Neural progenitor cell (in vitro differentiated cells): ENCODE measurements at regions not wholly inside any gene's neighbourhood (a gene's known extent, or its start where the extent isn't known, plus 50 kb on each side); places are given as distances from the start of the nearest gene placed in this dataset.
"Not testable (repeated sequence)": the region's sequence is repeated elsewhere in the genome, so short reads cannot be mapped to it uniquely, and the experiment has no call there.

Experiments
- DNase-seq: peaks from one replicate; pipeline ENCODE4 v3.0.0-alpha.2; 2016; ENCODE audit warnings: low spot score
- H2AFZ ChIP-seq: fragments of 200-600 bp; sonication (generic); replicated peaks from 2 replicates; pipeline ENCODE4 v1.6.1; 2016; ENCODE audit warnings: antibody characterized with exemption
- H3F3A ChIP-seq: fragments of 200-600 bp; sonication (generic); 2 replicates; pipeline ENCODE4 v1.6.1; 2016; ENCODE audit warnings: antibody characterized with exemption, low read depth
- H3K27ac ChIP-seq: fragments of 200-600 bp; sonication (generic); 2 replicates; pipeline ENCODE4 v1.5.1; 2016; ENCODE audit warnings: mild to moderate bottlenecking
- H3K27me3 ChIP-seq: fragments of 200-600 bp; sonication (generic); 2 replicates; pipeline ENCODE4 v1.6.1; 2016; ENCODE audit warnings: mild to moderate bottlenecking, moderate library complexity
- H3K36me3 ChIP-seq: fragments of 200-600 bp; sonication (generic); 2 replicates; pipeline ENCODE4 v1.5.1; 2016
- H3K4me1 ChIP-seq: fragments of 200-600 bp; sonication (generic); 2 replicates; pipeline ENCODE4 v1.6.1; 2016; ENCODE audit warnings: mixed run types
- H3K4me2 ChIP-seq: fragments of 200-600 bp; sonication (generic); 2 replicates; pipeline ENCODE4 v1.6.1; 2016
- H3K4me3 ChIP-seq: fragments of 200-600 bp; sonication (generic); 2 replicates; pipeline ENCODE4 v1.5.1; 2016
- H3K79me2 ChIP-seq: fragments of 200-600 bp; sonication (generic); 2 replicates; pipeline ENCODE4 v1.6.1; 2016; ENCODE audit warnings: low read depth
- H3K9ac ChIP-seq: fragments of 200-600 bp; sonication (generic); 2 replicates; pipeline ENCODE4 v1.6.1; 2016
- H3K9me3 ChIP-seq: fragments of 200-600 bp; sonication (generic); 2 replicates; pipeline ENCODE4 v1.5.1; 2016; ENCODE audit warnings: low read depth
- H4K20me1 ChIP-seq: fragments of 200-600 bp; sonication (generic); 2 replicates; pipeline ENCODE4 v1.6.1; 2016; ENCODE audit warnings: low read depth
- H3K27ac Mint-ChIP-seq: 3 replicates; pipeline ENCODE4 v1.8.0; 2021; ENCODE audit warnings: mixed read lengths
- H3K27me3 Mint-ChIP-seq: 2 replicates; pipeline ENCODE4 v1.8.0; 2022; ENCODE audit warnings: low read depth, mild to moderate bottlenecking, inconsistent platforms, moderate library complexity, mixed read lengths; ENCODE audit not compliant: insufficient read depth
- H3K36me3 Mint-ChIP-seq: 3 replicates; pipeline ENCODE4 v1.8.0; 2021; ENCODE audit warnings: mixed read lengths
- H3K4me1 Mint-ChIP-seq: 3 replicates; pipeline ENCODE4 v1.8.0; 2021; ENCODE audit warnings: mixed read lengths
- H3K4me3 Mint-ChIP-seq: 3 replicates; pipeline ENCODE4 v1.8.0; 2021; ENCODE audit warnings: mild to moderate bottlenecking, moderate library complexity, mixed read lengths
- H3K9me3 Mint-ChIP-seq: 3 replicates; pipeline ENCODE4 v1.8.0; 2020; ENCODE audit warnings: mixed read lengths
- EZH2 ChIP-seq: fragments of 200-600 bp; sonication (generic); IDR thresholded peaks from 2 replicates; pipeline ENCODE4 v1.6.1; 2017; ENCODE audit warnings: antibody characterized with exemption, mild to moderate bottlenecking, moderate library complexity
- EZH2phosphoT487 ChIP-seq: fragments of 200-600 bp; sonication (generic); IDR thresholded peaks from 2 replicates; pipeline ENCODE4 v1.6.1; 2017; ENCODE audit warnings: antibody characterized with exemption
- TF ChIP-seq, protein P1 (sequence below): fragments of 200-600 bp; sonication (generic); IDR thresholded peaks from 2 replicates; pipeline ENCODE4 v1.5.1; 2017; ENCODE audit warnings: antibody characterized with exemption, mild to moderate bottlenecking

DNA sequence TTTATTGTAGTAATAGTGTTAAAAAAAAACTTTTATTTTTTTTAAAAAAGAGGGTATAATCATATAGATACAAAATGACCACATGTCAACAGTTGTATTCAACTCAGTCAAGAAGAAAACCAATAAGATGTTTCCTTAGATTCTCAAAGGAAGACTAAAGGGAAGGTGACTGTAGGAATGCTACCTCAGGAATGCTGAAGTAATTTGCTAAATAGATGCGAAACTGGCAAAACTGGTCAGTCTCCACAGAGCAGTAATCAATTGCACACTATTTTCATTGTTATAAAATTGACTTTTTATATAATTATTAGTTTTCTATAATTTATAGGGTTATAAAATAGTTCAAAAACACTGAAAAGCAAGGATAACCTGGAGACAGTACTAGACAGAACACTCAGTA is 204.8 kb downstream of the GABRG2 start:
- H2AFZ ChIP-seq = no peak overlapping the region
- no peak overlapping the region for H3K27ac ChIP-seq
- Mint-ChIP-seq H3K4me1 (peaks cover 11% of the 10 kb centered on the region), H3K9me3 (no peaks in the 10 kb centered on the region), H3K4me3 (no peak overlapping the region), H3K27ac (no peak overlapping the region), H3K36me3 (no peaks in the 10 kb centered on the region), H3K27me3 (no peaks in the 10 kb centered on the region)
- peaks cover 19% of the 10 kb centered on the region for H3F3A ChIP-seq
- peaks cover 14% of the 10 kb centered on the region for H3K4me1 ChIP-seq
- DNase-seq = no peak
- H3K9ac ChIP-seq = no peak overlapping the region
- H3K79me2 ChIP-seq = no peaks in the 10 kb centered on the region
- no peaks in the 10 kb centered on the region for H3K9me3 ChIP-seq
- no peak overlapping the region for H3K4me3 ChIP-seq
- H3K4me2 ChIP-seq = no peak overlapping the region
- H4K20me1 ChIP-seq = no peaks in the 10 kb centered on the region
- no peaks in the 10 kb centered on the region for H3K27me3 ChIP-seq
- H3K36me3 ChIP-seq = no peaks in the 10 kb centered on the region
- TF ChIP-seq, protein P1, sequence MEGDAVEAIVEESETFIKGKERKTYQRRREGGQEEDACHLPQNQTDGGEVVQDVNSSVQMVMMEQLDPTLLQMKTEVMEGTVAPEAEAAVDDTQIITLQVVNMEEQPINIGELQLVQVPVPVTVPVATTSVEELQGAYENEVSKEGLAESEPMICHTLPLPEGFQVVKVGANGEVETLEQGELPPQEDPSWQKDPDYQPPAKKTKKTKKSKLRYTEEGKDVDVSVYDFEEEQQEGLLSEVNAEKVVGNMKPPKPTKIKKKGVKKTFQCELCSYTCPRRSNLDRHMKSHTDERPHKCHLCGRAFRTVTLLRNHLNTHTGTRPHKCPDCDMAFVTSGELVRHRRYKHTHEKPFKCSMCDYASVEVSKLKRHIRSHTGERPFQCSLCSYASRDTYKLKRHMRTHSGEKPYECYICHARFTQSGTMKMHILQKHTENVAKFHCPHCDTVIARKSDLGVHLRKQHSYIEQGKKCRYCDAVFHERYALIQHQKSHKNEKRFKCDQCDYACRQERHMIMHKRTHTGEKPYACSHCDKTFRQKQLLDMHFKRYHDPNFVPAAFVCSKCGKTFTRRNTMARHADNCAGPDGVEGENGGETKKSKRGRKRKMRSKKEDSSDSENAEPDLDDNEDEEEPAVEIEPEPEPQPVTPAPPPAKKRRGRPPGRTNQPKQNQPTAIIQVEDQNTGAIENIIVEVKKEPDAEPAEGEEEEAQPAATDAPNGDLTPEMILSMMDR = no peak
- TF ChIP-seq EZH2phosphoT487 = no peak
- no peak for TF ChIP-seq EZH2

DNA sequence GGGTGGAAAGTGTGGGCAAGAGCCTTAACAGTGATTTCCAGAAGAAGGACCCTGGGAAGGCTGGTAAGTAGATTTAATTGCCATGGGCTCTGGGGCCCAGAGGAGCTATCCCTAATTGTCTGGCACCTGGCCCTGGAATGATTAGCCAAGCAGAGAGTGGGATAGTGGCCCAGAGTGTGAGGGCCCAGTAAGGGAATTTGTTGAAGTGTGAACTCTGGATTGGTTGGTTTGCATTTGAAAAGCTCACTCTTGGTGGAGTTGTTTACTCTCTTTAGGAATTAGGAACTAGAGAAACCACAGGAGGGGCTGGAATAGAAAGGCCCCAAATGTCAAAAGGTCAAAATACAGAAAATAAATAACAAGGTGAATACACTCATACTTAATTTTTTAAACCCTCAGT is 207.1 kb downstream of the GABRG2 start:
- no peak overlapping the region for H3K9ac ChIP-seq
- H3K27me3 Mint-ChIP-seq = peaks cover 2% of the 10 kb centered on the region
- no peak overlapping the region for H3K27ac Mint-ChIP-seq
- H3K27ac ChIP-seq = peak overlapping the region; percentile 82
- H3K4me3 ChIP-seq = no peak overlapping the region
- H3K4me2 ChIP-seq = peak overlapping the region; percentile 21
- peaks cover 11% of the 10 kb centered on the region for H3K4me1 Mint-ChIP-seq
- no peaks in the 10 kb centered on the region for H3K27me3 ChIP-seq
- no peaks in the 10 kb centered on the region for H3K36me3 ChIP-seq
- H3K9me3 Mint-ChIP-seq = no peaks in the 10 kb centered on the region
- DNase-seq = peak; percentile 71
- H3F3A ChIP-seq = peaks cover 19% of the 10 kb centered on the region
- H3K79me2 ChIP-seq = no peaks in the 10 kb centered on the region
- peaks cover 14% of the 10 kb centered on the region for H3K4me1 ChIP-seq
- TF ChIP-seq, protein P1 = no peak
- no peak for TF ChIP-seq EZH2
- no peak for TF ChIP-seq EZH2phosphoT487
- H2AFZ ChIP-seq = no peak overlapping the region
- no peaks in the 10 kb centered on the region for H3K36me3 Mint-ChIP-seq
- no peaks in the 10 kb centered on the region for H4K20me1 ChIP-seq
- no peaks in the 10 kb centered on the region for H3K9me3 ChIP-seq
- H3K4me3 Mint-ChIP-seq = no peak overlapping the region

DNA sequence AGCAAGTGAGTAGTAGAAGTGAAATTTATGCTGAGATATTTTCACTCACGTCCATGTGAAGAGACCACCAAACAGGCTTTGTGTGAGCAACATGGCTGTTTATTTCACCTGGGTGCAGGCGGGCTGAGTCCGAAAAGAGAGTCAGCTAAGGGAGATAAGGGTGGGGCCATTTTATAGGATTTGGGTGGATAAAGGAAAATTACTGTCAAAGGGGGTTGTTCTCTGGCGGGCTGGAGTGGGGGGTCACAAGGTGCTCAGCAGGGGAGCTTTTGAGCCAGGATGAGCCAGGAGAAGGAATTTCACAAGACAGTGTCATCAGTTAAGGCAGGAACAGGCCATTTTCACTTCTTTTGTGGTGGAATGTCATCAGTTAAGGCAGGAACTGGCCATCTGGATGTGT is 207.8 kb downstream of the GABRG2 start:
- not testable (repeated sequence) for H4K20me1 ChIP-seq, H3K27me3 ChIP-seq, DNase-seq, H3K9ac ChIP-seq, H3K36me3 Mint-ChIP-seq, H3K4me3 Mint-ChIP-seq, H3K36me3 ChIP-seq, H3K27ac Mint-ChIP-seq, H3K27me3 Mint-ChIP-seq, H2AFZ ChIP-seq, H3K9me3 ChIP-seq, H3K4me3 ChIP-seq, H3K9me3 Mint-ChIP-seq, H3K79me2 ChIP-seq
- H3K4me1 Mint-ChIP-seq = peaks cover 11% of the 10 kb centered on the region
- Histone ChIP-seq H3K27ac (peak overlapping the region; percentile 82), H3K4me2 (peak overlapping the region; percentile 21), H3K4me1 (peaks cover 14% of the 10 kb centered on the region), H3F3A (peaks cover 19% of the 10 kb centered on the region)

DNA sequence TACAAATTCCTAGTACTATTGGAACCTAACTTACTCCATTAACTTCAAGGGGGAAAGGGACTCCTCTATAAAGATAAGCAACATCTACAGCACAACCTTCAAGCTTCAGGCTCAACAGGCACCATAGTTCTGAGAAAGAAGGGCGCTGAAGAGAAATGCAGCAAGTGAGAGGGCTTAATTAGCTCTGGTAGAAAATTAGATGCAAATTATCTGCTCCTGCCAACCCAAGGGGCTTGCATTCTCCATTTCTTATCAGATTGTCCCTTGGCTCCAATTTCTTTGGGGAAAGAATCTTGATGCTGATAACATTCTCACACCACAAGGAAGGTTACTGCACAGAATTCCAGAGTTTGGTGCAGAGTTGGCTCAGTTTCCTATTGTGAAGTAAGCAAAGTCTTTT is 214.6 kb downstream of the GABRG2 start:
- H3K27me3 Mint-ChIP-seq = peaks cover 4% of the 10 kb centered on the region
- peaks cover 29% of the 10 kb centered on the region for H3K4me1 Mint-ChIP-seq
- H3K4me3 Mint-ChIP-seq = no peak overlapping the region
- peak overlapping the region; percentile 67 for H2AFZ ChIP-seq
- H3K9me3 ChIP-seq = no peaks in the 10 kb centered on the region
- no peak overlapping the region for H3K4me3 ChIP-seq
- H3K27ac Mint-ChIP-seq = no peak overlapping the region
- H3K27ac ChIP-seq = no peak overlapping the region
- no peak overlapping the region for H3K4me2 ChIP-seq
- no peaks in the 10 kb centered on the region for H3K36me3 Mint-ChIP-seq
- no peaks in the 10 kb centered on the region for H3K79me2 ChIP-seq
- H3K27me3 ChIP-seq = no peaks in the 10 kb centered on the region
- no peaks in the 10 kb centered on the region for H3K36me3 ChIP-seq
- H3F3A ChIP-seq = no peaks in the 10 kb centered on the region
- no peaks in the 10 kb centered on the region for H4K20me1 ChIP-seq
- H3K9me3 Mint-ChIP-seq = no peaks in the 10 kb centered on the region
- TF ChIP-seq, protein P1 = no peak
- no peak for TF ChIP-seq EZH2phosphoT487
- no peak for TF ChIP-seq EZH2
- H3K9ac ChIP-seq = no peak overlapping the region
- DNase-seq = no peak
- H3K4me1 ChIP-seq = peaks cover 4% of the 10 kb centered on the region
